Activated T-cell treated with anti-CD3 and anti-CD28 coated beads, Interleukin-2, amount 50 U/mL, for 24 hours (primary cell): ENCODE measurements at regions not wholly inside any gene's neighbourhood (a gene's known extent, or its start where the extent isn't known, plus 50 kb on each side); places are given as distances from the start of the nearest gene placed in this dataset.

ENCODE experiments used
- DNase-seq: peaks from one replicate; pipeline ENCODE4 v3.0.0-alpha.2; 2020
- H3K27ac Mint-ChIP-seq: 2 replicates; pipeline ENCODE4 v1.8.0; 2020; ENCODE audit warnings: mild to moderate bottlenecking, mixed read lengths
- H3K27me3 Mint-ChIP-seq: 2 replicates; pipeline ENCODE4 v1.8.0; 2020; ENCODE audit warnings: mixed read lengths
- H3K36me3 Mint-ChIP-seq: 2 replicates; pipeline ENCODE4 v1.8.0; 2020; ENCODE audit warnings: low read depth, mixed read lengths
- H3K4me1 Mint-ChIP-seq: 2 replicates; pipeline ENCODE4 v1.8.0; 2020; ENCODE audit warnings: low read depth, mixed read lengths
- H3K4me3 Mint-ChIP-seq: 2 replicates; pipeline ENCODE4 v1.8.0; 2020; ENCODE audit warnings: mild to moderate bottlenecking, moderate library complexity, mixed read lengths
- H3K9me3 Mint-ChIP-seq: 2 replicates; pipeline ENCODE4 v1.8.0; 2020; ENCODE audit warnings: mixed read lengths

- Mint-ChIP-seq H3K36me3 (no peaks in the 10 kb centered on the region), H3K9me3 (peaks cover 34% of the 10 kb centered on the region), H3K4me3 (no peak overlapping the region), H3K4me1 (no peaks in the 10 kb centered on the region), H3K27me3 (no peaks in the 10 kb centered on the region), H3K27ac (no peak overlapping the region)
- DNase-seq = no peak
These were observed 600.1 kb upstream of the AUTS2 start for GRCh38 chr7:68998136-68998535.

- no peaks in the 10 kb centered on the region for H3K36me3 Mint-ChIP-seq
- H3K4me3 Mint-ChIP-seq = no peak overlapping the region
- no peak for DNase-seq
- H3K4me1 Mint-ChIP-seq = no peaks in the 10 kb centered on the region
- no peaks in the 10 kb centered on the region for H3K27me3 Mint-ChIP-seq
- no peak overlapping the region for H3K27ac Mint-ChIP-seq
- H3K9me3 Mint-ChIP-seq = peaks cover 28% of the 10 kb centered on the region
These were observed 595.9 kb upstream of the AUTS2 start for GRCh38 chr7:69002416-69002815.

- Mint-ChIP-seq H3K4me1 (no peaks in the 10 kb centered on the region), H3K4me3 (no peak overlapping the region), H3K27me3 (no peaks in the 10 kb centered on the region), H3K9me3 (peaks cover 12% of the 10 kb centered on the region), H3K36me3 (no peaks in the 10 kb centered on the region), H3K27ac (no peak overlapping the region)
- no peak for DNase-seq
These were observed 586.1 kb upstream of the AUTS2 start for GRCh38 chr7:69012149-69012548.

GRCh38 chr7:69017208-69017607 is 581.1 kb upstream of the AUTS2 start:
- Mint-ChIP-seq H3K4me1 (no peaks in the 10 kb centered on the region), H3K4me3 (no peak overlapping the region), H3K27ac (no peak overlapping the region), H3K36me3 (no peaks in the 10 kb centered on the region), H3K27me3 (no peaks in the 10 kb centered on the region), H3K9me3 (peaks cover 26% of the 10 kb centered on the region)
- DNase-seq = no peak

- no peak for DNase-seq
- H3K27ac Mint-ChIP-seq = no peak overlapping the region
- H3K27me3 Mint-ChIP-seq = no peaks in the 10 kb centered on the region
- no peaks in the 10 kb centered on the region for H3K4me1 Mint-ChIP-seq
- no peaks in the 10 kb centered on the region for H3K36me3 Mint-ChIP-seq
- H3K4me3 Mint-ChIP-seq = no peak overlapping the region
- H3K9me3 Mint-ChIP-seq = peaks cover 30% of the 10 kb centered on the region
These were observed 580.1 kb upstream of the AUTS2 start for GRCh38 chr7:69018200-69018599.

GRCh38 chr7:69019437-69019836 is 578.8 kb upstream of the AUTS2 start:
- no peak overlapping the region for H3K27ac Mint-ChIP-seq
- peaks cover 27% of the 10 kb centered on the region for H3K9me3 Mint-ChIP-seq
- no peak overlapping the region for H3K4me3 Mint-ChIP-seq
- no peaks in the 10 kb centered on the region for H3K4me1 Mint-ChIP-seq
- no peaks in the 10 kb centered on the region for H3K36me3 Mint-ChIP-seq
- H3K27me3 Mint-ChIP-seq = no peaks in the 10 kb centered on the region
- DNase-seq = no peak

- no peaks in the 10 kb centered on the region for H3K4me1 Mint-ChIP-seq
These were observed 577.7 kb upstream of the AUTS2 start for GRCh38 chr7:69020536-69020935.

GRCh38 chr7:69025249-69025648 is 573.0 kb upstream of the AUTS2 start:
- no peaks in the 10 kb centered on the region for H3K27me3 Mint-ChIP-seq
- no peak overlapping the region for H3K27ac Mint-ChIP-seq
- no peaks in the 10 kb centered on the region for H3K4me1 Mint-ChIP-seq
- H3K4me3 Mint-ChIP-seq = no peak overlapping the region
- peaks cover 13% of the 10 kb centered on the region for H3K9me3 Mint-ChIP-seq
- no peak for DNase-seq
- H3K36me3 Mint-ChIP-seq = no peaks in the 10 kb centered on the region

More at GRCh38 chr7:69020536-69020935, 577.7 kb upstream of the AUTS2 start:
- H3K27ac Mint-ChIP-seq = no peak overlapping the region
- DNase-seq = no peak
- H3K4me3 Mint-ChIP-seq = no peak overlapping the region
- peaks cover 26% of the 10 kb centered on the region for H3K9me3 Mint-ChIP-seq
- H3K36me3 Mint-ChIP-seq = no peaks in the 10 kb centered on the region
- no peaks in the 10 kb centered on the region for H3K27me3 Mint-ChIP-seq

- Mint-ChIP-seq H3K36me3 (no peaks in the 10 kb centered on the region), H3K27me3 (no peaks in the 10 kb centered on the region), H3K9me3 (peaks cover 6% of the 10 kb centered on the region), H3K4me1 (no peaks in the 10 kb centered on the region), H3K27ac (no peak overlapping the region), H3K4me3 (no peak overlapping the region)
- no peak for DNase-seq
These were observed 565.4 kb upstream of the AUTS2 start for GRCh38 chr7:69032848-69033247.

GRCh38 chr7:69035826-69036225 is 562.4 kb upstream of the AUTS2 start:
- Mint-ChIP-seq H3K27ac (no peak overlapping the region), H3K4me3 (no peak overlapping the region), H3K27me3 (no peaks in the 10 kb centered on the region), H3K36me3 (no peaks in the 10 kb centered on the region), H3K9me3 (peaks cover 3% of the 10 kb centered on the region), H3K4me1 (no peaks in the 10 kb centered on the region)
- DNase-seq = no peak

- Mint-ChIP-seq H3K4me1 (no peaks in the 10 kb centered on the region), H3K27ac (no peak overlapping the region), H3K36me3 (no peaks in the 10 kb centered on the region), H3K4me3 (no peak overlapping the region), H3K9me3 (peaks cover 3% of the 10 kb centered on the region), H3K27me3 (no peaks in the 10 kb centered on the region)
- no peak for DNase-seq
These were observed 562.0 kb upstream of the AUTS2 start for GRCh38 chr7:69036301-69036700.

GRCh38 chr7:69038915-69039314 is 559.4 kb upstream of the AUTS2 start:
- no peaks in the 10 kb centered on the region for H3K36me3 Mint-ChIP-seq
- H3K4me1 Mint-ChIP-seq = no peaks in the 10 kb centered on the region
- H3K9me3 Mint-ChIP-seq = peaks cover 12% of the 10 kb centered on the region
- no peaks in the 10 kb centered on the region for H3K27me3 Mint-ChIP-seq
- no peak overlapping the region for H3K27ac Mint-ChIP-seq
- DNase-seq = no peak
- H3K4me3 Mint-ChIP-seq = no peak overlapping the region

GRCh38 chr7:69042138-69042537 is 556.1 kb upstream of the AUTS2 start:
- no peak for DNase-seq
- Mint-ChIP-seq H3K9me3 (peaks cover 12% of the 10 kb centered on the region), H3K4me3 (no peak overlapping the region)

GRCh38 chr7:69047151-69047754 is 551.0 kb upstream of the AUTS2 start:
- no peaks in the 10 kb centered on the region for H3K36me3 Mint-ChIP-seq
- H3K4me3 Mint-ChIP-seq = no peak overlapping the region
- peaks cover 12% of the 10 kb centered on the region for H3K9me3 Mint-ChIP-seq
- no peaks in the 10 kb centered on the region for H3K27me3 Mint-ChIP-seq
- no peak for DNase-seq
- H3K27ac Mint-ChIP-seq = no peak overlapping the region
- no peaks in the 10 kb centered on the region for H3K4me1 Mint-ChIP-seq

More at GRCh38 chr7:69042138-69042537, 556.1 kb upstream of the AUTS2 start:
- Mint-ChIP-seq H3K27ac (no peak overlapping the region), H3K4me1 (no peaks in the 10 kb centered on the region), H3K27me3 (no peaks in the 10 kb centered on the region), H3K36me3 (no peaks in the 10 kb centered on the region)

- no peaks in the 10 kb centered on the region for H3K36me3 Mint-ChIP-seq
- H3K4me3 Mint-ChIP-seq = no peak overlapping the region
- H3K9me3 Mint-ChIP-seq = peaks cover 6% of the 10 kb centered on the region
- no peak overlapping the region for H3K27ac Mint-ChIP-seq
- DNase-seq = no peak
- H3K27me3 Mint-ChIP-seq = no peaks in the 10 kb centered on the region
- H3K4me1 Mint-ChIP-seq = no peaks in the 10 kb centered on the region
These were observed 548.9 kb upstream of the AUTS2 start for GRCh38 chr7:69049326-69049725.

- Mint-ChIP-seq H3K9me3 (peaks cover 10% of the 10 kb centered on the region), H3K27ac (no peak overlapping the region), H3K4me3 (no peak overlapping the region), H3K36me3 (no peaks in the 10 kb centered on the region), H3K4me1 (no peaks in the 10 kb centered on the region), H3K27me3 (no peaks in the 10 kb centered on the region)
- no peak for DNase-seq
These were observed 545.8 kb upstream of the AUTS2 start for GRCh38 chr7:69052447-69052846.
